ENCODE measurements at regions not wholly inside any gene's neighbourhood (a gene's known extent, or its start where the extent isn't known, plus 50 kb on each side); places are given as distances from the start of the nearest gene placed in this dataset.

DNA sequence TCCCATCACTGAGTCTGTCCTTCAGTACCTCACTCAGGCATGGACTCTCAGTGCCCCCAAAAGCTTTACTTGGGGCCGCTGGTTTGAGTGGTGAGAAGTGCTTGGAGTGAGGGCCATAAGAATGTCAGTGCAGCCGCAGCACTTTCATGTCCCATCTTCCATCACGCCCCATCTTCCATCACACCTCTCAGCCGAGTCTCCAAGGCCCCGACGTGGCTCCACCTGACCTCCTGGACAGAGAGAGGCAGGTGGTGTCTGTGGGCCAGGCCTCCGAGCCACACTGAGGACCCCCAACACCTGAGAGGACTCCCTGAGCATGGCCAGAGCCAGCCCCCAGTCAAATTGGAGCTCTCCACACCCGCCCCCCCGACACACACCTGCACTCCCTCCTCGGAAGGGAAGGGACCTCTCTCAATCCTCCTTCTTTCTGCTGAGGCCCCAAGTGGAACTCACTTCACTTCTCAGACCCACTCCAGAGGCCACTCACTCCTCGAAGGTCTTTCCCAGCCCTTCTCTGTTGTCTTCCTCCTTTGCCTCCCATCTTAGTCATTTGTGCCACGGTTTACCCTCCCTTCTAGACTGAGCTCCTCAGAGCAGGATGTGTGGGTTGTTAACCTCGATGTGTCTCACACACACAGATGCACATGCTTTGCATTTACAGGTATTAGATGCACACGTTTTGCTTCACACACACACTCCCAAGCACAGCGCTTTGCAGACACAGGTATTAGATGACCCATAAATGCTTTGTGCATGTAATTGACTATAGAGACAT, 65.7 kb upstream of the ATP12A start:
- FAIRE-seq: no peak
- TF ChIP-seq, protein P1, sequence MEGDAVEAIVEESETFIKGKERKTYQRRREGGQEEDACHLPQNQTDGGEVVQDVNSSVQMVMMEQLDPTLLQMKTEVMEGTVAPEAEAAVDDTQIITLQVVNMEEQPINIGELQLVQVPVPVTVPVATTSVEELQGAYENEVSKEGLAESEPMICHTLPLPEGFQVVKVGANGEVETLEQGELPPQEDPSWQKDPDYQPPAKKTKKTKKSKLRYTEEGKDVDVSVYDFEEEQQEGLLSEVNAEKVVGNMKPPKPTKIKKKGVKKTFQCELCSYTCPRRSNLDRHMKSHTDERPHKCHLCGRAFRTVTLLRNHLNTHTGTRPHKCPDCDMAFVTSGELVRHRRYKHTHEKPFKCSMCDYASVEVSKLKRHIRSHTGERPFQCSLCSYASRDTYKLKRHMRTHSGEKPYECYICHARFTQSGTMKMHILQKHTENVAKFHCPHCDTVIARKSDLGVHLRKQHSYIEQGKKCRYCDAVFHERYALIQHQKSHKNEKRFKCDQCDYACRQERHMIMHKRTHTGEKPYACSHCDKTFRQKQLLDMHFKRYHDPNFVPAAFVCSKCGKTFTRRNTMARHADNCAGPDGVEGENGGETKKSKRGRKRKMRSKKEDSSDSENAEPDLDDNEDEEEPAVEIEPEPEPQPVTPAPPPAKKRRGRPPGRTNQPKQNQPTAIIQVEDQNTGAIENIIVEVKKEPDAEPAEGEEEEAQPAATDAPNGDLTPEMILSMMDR (IDR thresholded peaks at IDR 0.05; ENCODE audit: insufficient read depth, missing control alignments): no peak

DNA sequence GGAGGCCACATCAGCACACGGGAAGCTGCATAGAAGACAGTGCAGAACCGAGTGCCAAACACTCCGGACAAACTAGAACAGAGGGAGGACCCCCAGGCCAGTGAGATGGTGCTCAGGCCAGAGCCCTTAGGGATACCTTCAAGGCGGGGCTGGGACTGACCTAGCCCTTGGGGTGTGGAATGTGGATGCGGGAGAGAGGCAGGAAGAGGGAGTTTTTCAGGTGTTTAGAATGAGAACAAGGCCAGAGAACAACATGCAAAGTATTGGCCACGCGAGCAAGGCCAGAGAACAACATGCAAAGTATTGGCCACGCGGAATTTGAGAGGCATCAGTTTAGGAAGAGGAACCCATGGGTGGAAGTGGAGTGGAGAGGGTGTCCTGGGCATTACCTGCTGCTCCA, 65.1 kb upstream of the ATP12A start:
- DNase-seq (ENCODE audit: insufficient read length, low spot score) (no peak), FAIRE-seq (no peak)
- TF ChIP-seq, protein P1 (IDR thresholded peaks at IDR 0.05; ENCODE audit: insufficient read depth, missing control alignments): no peak

More for the DNA sequence above, 65.7 kb upstream of the ATP12A start:
- no peak for DNase-seq (ENCODE audit: insufficient read length, low spot score)

DNA sequence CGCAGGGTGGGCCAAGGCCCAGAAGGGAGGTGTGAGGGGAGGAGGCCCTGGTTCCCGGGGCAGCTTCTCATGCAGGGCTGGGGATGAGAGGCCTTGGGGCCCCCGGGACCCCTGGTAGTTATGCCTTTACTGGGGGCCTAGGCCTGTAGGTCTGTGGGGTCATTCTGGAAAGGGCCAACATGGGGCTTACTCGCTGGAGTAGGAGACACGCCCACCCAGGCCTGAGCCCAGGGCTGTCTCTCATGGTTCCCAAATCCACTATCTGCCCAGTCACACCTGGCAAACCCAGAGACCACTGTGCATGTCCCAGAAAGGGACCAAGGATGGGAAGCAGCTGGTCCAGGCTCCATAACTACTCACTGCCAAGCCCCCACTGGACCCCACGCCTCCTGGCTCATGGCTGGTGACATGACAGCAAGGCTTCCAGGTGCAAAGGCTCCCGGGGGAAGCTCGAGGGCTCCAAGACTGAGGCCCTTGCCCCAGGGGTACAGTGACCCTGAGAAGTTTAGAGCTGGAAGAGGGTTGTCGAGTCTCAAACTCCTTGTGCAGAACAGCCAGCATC, 64.2 kb upstream of the ATP12A start:
- FAIRE-seq (no peak), DNase-seq (ENCODE audit: insufficient read length, low spot score) (no peak)
- TF ChIP-seq, protein P1 (IDR thresholded peaks at IDR 0.05; ENCODE audit: insufficient read depth, missing control alignments): no peak

DNA sequence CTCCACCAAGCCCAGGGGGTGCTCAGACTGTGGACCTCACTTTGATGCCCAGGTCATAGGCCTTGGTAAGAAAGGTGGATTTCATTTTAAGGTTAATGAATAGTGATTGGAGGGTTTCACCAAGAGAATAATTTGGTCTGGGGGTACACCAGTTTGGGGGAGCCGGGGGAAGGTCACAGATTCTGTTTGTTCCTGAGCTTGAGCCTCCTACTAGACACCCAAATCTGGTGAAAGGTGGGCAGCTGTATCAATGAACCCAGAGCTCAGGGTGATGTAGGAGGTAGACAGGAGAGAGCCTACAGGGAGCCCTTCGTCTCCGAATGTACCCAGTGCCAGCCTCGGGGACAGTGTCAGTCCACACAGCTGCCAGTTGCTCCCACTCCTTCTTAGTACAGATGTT, 63.7 kb upstream of the ATP12A start:
- FAIRE-seq (no peak), DNase-seq (ENCODE audit: insufficient read length, low spot score) (no peak)
- TF ChIP-seq, protein P1 (IDR thresholded peaks at IDR 0.05; ENCODE audit: insufficient read depth, missing control alignments): no peak

DNA sequence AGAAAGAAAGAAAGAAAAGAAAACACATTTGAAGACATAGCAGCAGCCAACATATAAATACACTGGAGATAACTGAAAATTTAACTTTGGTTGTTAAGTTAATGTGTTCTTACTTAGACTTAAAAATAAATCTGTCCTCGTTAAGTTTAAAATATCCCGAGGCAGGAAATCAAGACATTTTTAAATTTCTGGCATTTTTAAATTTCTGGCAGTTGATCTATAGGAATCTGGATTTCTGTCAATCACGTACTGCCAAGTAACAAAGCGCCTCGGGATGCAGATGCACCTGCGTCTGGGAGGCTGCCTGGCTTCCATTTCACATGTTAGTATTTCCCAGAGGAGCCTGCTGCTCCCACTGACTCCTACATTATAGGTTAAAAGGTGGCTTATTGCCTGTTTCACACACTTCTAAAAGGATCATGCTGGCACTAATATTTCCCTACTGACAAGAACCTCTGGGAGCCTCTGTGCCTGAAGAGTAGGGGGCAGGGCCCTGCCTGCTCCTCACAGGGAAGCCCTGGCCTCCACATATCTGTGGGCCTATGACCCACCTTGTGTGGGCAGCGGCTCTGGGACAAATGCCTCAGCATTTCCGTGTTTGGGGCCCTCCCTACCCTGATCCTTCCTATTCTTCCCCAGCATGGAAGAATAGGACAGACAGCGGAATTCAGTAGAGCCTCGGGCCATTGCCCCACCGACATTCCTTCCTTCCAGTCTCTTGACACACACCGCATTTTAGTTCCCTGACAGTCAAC, 62.8 kb upstream of the ATP12A start:
- no peak for FAIRE-seq
- TF ChIP-seq, protein P1 (IDR thresholded peaks at IDR 0.05; ENCODE audit: insufficient read depth, missing control alignments): no peak
- no peak for DNase-seq (ENCODE audit: insufficient read length, low spot score)

DNA sequence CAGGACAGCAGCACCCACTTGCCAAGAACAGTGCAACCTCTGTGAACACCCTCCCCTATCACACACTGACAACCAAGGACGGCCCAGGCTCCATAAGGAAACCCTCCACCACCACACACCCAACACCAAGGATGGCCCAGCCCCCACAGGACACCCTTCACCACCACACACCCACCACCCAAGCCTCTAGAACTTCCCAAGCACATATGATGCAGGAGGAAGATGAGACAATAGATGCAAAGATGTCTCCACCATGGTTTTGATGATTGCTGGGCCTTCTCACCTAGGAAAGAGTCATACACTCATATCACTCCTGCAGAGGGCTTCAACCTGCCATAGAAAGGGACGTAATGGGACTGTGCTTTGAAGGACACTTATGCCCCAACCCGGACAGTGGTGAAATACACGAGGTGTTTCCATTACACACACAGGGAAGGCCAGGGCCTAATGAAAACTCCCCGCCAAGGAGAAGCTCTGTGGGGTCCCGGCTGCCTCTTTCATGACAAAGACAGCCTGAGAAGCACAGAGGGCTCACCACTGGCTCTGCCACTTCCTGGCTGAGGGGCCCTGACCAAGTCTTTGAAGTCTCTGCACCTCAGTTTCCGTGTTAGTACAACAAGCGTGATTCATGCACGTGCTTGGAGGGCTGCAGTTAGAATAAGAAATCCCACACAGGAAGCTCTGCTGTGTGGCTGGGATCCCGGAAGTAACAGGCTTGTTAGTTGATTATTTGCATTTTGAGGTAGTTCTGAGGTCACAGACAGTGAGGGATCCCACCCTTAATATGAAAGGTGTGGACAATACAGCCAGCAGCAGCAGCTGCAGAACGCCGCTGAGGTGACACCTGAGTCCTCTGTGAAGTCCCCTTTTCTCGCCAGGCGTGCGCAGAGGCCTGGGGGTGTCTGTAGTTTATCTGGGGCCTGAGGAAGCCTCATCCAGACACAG, 61.9 kb upstream of the ATP12A start:
- FAIRE-seq (no peak), DNase-seq (ENCODE audit: insufficient read length, low spot score) (no peak)
- TF ChIP-seq, protein P1 (IDR thresholded peaks at IDR 0.05; ENCODE audit: insufficient read depth, missing control alignments): no peak

Data from D721Med (cell line).